NCI-H510A treated with DMSO at 0.1 percent for 48 hours (cell line): ENCODE measurements at regions not wholly inside any gene's neighbourhood (a gene's known extent, or its start where the extent isn't known, plus 50 kb on each side); places are given as distances from the start of the nearest gene placed in this dataset.

Experiments
- DNase-seq: peaks from one replicate; lab custom pipeline; 2025; lab: John Stamatoyannopoulos, UW

DNA sequence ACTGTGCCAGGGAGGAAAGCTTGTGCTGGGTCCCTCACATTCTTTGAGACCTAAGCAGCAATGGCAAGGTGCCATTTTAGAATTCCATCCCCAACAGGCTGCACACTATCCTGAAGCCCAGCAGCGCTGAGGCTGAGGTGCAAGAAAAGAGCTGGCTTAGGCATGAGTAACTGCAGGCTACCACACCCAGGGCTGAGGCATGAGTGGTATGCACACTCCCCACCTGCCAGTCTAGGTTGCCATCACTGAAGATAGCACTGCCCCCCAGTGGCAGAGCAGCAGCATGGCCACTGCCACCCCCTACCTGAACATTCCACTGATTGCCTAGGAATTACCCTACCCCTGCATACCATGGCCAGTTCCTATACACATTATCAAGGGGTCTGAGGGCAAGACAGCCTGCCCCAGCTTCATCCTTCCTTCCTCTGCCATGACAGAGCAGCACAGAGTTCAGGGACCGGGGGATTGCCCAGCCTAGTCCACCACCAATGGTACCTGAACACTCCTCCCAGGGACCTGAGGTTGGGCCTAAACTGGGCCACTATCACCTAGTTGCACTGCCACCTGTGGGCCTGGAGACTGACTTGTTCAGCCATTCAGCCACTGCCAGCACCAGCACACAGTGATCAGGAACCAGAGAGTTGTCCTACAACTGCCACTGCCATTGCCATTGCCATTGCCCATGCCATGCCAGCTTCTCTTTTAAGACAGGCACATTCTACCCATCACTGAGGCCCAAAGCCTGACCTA lies 129.8 kb downstream of the SATB1 start:
- DNase-seq, result no peak

DNA sequence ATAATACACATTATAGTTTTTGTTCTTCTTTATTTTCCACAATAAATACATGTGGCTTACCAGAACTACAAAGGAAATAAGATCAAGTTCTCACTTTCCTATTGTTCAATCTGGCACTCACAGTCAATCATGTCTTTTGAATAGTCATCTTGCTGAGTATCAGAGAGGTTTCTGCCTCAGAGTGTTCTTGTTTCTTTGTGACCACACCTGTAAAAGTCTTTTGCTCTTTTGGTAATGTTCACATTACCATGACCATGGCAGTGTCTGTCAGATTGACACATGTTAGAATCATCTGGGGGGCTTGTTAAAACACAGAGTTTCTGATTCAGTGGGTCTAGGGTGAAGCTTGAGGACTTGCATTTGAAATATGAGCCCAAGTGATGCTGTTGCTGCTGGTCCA lies 135.0 kb downstream of the SATB1 start:
- DNase-seq, result no peak

DNA sequence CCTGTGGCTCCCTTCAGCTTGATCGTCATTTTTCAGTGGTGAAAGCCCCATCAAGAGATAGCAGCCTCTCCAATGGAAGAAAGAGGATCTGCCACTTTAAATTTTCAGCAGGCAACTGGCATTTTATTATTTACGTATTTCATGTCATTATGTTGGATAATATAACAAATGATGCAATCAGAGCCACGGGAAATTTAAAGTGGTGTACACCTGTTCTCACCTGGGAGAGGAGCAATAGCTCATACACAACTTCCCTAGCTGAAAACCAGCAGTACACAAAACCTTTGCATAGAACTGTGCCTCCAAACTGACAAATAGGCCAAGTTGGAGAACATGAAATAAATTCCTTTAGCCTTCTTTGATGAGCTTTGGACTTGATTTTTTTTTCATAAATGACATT lies 136.9 kb downstream of the SATB1 start:
- peak; percentile 4 for DNase-seq

DNA sequence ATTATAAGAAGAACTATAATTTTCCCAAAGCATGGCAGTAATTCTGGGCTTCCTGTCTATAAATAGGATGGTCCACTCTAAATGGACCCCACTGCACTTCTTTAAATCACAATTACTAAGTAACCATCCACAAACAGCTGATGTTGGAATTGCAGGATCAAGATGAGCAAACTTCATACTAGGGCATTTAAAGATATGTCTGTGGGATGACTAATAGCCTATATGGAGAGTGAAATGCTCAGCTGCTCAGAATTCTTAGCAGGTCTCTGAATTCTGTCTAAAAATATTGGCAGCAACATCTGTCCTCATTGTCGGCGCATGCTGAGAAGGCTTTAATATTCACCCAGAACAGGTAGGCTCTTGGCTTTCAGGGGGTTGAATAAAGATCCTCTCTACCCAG lies 140.4 kb downstream of the SATB1 start:
- DNase-seq, result no peak

DNA sequence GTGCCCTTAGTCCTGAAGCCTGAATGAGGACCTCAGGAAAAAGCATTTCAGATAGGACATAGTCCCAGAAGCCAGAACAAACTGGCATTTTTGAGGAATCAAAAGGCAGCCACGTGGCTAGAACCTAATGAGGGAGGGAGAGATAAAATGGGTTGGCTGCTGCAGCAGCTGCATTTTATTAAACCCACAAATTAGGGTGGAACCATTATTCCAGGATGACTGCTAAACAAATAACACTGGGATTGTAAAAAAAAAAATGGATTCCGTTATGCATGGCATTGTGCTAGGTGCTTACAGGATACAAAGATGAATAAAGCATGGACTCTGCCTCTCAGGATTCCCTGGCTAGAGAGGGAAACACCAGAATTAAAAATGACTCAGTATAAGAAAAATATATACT lies 141.5 kb downstream of the SATB1 start:
- DNase-seq, result no peak

DNA sequence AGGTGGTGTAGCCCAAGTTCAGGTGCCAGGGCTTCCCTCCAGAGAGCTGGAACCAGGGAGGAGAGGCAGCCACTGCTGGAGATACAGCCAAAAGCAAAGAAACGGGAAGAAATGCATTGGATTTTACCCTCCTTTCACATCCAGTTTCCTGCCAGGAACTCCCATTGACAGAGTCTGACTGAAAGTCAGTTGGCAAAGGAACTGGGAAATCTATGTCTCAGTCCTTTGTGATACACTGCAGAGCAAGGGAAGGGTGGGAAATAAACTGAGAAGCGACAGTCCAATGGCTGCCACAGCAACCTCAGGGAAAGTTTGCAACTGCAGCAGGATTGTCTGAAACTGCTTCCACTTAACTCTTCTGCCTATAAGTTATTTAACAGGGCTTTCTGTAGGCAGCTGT lies 142.6 kb downstream of the SATB1 start:
- no peak for DNase-seq

DNA sequence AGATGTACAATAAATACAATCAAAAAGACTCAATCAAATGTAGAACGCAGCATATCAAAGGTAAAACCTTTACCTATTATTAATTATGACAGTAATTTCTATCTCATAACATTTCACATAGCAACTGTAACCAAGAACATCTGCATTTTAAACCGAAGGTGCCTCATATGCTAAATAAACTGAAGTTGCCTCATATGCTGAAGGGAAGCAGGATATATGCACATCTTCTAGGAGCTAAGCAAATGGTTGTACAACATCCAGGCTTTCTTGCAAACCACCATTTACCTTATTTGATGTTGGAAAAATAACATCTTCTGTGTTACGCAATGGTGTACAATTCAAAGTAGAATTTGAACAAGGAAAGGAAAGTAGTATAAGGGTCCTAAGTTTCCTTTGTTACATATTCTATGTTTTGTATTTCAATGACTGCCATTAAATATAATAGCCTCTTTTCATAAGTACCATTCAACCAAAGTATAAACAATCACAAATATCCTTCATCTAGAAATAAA lies 145.9 kb downstream of the SATB1 start:
- DNase-seq, result no peak

DNA sequence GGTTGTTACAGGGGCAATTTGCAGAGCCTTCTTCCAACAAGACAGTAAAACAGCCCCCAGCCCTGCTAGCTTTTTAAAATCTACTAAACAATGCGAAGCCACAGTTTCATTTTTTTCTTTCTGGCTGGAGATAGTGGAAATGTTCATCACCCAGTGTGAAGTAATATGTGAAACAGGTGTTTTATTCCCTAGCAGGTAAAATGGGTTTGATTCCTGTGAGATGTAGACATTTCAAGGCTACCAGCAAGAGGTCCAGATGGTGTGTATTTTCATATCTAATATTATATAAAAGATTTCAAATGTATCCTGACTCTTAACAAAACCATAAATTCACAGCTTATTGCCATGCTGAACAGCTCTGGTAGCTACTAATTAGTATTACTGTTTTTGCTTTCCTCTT lies 160.3 kb downstream of the SATB1 start:
- DNase-seq, result no peak

DNA sequence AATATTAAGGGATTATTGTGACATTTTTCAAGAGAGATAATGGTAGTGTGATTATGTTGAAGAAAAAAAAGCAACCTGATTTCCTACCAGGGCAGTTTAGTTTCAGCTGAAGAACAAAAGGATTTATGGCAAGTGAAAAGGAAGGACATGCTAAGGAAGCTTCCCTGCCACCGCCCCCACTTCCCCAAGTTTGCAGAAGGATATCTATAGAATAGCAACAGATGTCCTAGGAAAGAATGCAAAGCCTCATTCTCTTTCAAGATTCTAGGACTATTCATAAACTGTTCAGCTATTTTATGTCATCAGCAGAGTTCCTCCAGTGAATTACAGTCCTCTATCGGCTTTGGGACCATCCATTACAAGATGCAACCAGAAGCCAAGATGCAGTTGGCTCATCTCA lies 160.8 kb downstream of the SATB1 start:
- DNase-seq, result no peak

DNA sequence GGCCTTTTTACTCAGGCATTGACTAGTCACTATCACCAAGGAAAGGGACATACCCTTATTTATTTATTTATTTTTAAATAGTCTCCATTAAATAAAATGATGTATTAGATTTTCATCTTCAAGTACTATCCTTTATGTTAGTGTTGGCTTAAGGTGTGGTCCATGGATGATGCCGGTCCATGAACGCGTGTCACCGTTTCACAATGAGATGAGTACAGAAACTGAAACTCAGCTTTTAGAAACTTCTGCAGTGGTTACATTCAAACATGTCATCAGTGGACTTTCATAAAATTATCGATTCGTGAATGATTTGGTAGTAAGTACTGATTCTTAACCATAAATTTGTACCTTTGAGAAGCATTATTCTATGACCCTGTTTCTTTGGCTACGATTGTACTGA lies 166.6 kb downstream of the SATB1 start:
- DNase-seq, result no peak

DNA sequence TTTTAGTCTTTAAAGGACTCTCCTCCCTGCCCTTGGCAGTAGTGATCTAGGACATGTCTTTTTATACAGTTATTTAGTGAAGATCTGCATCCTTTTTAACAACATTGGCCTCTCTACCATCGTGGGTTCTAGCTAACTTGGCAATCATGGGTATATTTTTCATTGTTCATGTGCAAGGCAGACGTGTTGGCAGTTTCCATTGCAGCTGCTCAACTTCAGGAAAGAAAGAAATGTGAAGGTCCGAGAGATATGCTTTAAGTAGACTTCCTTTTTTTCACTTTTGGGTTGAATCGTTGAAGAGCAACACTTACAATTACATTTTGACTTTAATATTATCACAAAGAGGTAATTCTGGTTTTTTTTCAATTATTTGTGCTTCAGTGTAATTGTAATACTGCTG lies 172.6 kb downstream of the SATB1 start:
- no peak for DNase-seq

DNA sequence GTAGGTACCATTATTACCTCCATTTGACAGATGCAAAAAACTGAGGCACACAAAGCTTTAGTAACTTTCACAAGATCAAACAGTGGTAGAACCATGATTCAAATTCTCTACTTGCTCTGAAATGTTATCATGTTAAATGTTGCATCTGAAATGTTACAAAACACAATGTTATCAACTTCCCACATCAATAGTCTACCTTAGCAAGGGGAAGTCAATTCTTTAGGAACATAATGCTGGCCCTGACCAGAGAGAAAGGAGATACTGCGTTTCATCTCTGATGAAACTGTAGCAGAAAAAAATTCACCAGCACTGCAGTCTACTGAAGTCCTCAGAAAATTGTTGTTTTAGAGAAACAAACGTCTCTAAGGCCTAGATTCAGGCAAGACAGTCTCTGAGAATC lies 174.1 kb downstream of the SATB1 start:
- DNase-seq, result no peak

DNA sequence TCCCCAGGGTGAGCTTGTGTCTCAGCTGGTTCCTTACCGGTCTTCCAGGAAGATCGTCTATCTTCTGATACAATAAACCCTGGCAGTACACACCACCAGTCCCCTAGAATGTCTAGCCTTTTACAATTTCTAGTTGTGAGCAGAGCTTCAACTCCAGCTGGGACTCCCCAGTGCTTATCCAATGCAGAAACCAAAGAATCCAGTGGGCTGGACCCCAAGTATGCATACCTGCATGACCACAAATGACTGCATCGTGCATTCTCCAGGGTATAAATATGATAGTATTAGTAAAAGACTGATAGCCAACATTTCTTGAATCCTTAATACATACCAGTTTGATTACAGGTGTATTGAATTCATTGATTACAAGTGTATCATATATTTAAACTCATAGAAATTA lies 176.0 kb downstream of the SATB1 start:
- DNase-seq, result no peak

DNA sequence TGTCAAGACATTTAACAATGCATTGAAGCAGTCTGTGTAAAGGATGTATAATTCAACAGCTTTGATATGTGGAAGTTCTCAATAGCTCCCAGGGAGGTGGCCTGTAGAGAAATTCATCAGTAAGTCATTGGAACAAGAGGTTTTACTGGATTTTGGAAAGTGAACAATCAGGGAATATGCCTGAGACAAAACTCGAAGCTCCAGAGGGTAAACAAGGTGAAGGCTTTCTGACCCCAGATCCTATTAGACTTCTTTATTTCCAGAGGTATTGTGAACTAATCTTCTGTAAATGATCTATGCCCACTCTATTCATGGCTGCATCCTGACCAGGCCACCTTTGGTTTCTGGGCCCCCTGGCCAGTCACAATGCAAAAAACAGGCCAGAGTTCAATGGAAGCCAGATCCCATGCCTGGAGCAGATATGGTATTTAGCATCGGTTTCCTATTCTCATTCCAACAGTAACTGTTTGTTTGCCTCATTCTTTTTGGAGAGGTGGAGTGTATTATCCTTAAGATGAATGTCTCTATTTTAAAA lies 177.3 kb downstream of the SATB1 start:
- DNase-seq, result no peak

DNA sequence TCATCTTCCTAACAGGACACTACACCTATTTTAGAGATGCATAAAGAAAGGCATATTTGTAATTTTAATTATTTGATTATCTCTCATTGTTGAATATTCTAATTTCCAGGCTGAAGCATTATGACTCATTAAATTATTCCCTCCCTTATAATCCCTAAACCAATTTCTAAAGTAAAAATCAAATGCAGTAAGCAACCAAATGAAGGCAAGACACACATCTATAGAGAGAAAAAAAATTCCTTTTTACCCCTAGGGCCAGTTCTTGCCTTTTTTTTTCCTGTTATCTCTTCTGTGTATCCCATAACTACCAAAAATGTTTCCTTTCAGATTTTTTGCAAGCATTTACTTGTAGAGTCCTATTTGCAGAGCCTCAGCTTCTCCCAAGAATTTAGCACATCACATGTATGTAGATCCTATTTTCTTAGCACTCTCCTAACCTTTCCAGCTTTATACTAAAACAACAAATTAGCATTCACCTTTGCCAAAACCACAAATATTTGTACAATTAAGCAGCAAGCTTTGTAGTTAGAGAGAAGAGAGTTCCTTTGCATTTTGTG lies 177.9 kb downstream of the SATB1 start:
- DNase-seq, result no peak

DNA sequence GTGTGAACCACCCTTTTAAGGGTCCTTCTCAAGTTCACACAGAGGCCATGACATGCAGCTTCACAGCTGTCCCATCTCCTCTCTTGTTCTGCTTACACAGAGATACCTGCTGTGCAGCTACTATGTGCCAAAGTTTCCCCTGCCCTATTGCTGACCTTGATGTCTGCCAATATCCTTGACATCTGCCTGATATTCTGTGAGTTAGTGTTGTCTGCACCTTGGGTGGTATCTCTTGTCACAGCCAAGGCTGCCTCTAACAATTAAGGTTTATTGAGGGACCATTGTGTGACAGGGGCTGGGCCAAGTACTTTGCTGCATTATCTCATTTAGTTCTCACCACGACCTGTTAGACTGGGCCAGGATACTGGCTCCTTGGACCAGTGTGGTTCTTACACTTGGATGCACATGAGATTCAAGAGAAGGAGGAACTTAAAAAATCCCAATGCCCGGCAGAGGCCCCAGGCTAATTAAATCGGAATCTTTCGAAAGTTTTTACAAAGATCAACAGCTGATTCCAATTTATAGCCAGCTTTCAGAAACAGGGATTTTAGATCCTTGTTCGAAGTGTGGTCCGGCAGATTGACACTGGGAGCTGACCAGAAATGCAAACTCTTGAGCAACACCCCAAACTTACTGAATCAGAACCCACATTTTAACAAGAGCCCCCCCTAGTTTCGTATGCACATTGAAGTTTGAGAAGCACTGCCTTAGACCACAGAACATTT lies 178.6 kb downstream of the SATB1 start:
- no peak for DNase-seq

DNA sequence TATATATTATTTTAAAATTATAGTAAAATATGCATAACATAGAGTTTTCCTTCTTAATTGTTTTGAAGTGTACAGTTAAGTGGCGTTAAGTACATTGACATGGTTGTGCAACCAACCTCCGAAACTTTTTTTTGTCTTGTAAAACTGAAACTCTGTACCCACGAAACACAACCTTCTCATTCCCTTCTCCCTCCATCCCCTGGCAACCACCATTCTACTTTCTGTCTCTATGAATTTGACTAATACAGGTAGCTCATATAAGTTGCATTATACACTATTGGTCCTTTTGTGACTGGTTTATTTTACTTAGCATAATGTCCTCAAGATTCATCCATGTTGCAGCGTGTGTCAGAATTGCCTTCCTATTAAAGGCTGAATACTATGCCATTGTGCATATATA lies 179.4 kb downstream of the SATB1 start:
- DNase-seq, result no peak

DNA sequence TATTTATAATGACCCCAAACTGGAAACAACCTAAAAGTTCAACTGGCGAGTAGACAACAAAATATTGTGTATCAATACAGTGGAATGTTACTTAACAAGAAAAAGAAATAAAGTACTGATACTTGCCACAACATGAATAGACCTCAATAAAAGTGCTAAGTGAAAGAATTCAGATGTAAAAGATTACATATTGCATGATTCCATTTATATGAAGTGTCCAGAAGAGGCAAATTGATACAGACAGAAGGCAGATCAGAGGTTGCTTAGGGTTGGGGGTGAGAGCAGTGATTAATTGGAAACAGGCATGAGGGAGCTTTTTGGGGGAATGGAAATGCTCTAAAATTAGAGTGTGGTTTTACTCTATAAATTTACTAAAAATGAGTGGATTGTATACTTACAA lies 183.3 kb downstream of the SATB1 start:
- no peak for DNase-seq

DNA sequence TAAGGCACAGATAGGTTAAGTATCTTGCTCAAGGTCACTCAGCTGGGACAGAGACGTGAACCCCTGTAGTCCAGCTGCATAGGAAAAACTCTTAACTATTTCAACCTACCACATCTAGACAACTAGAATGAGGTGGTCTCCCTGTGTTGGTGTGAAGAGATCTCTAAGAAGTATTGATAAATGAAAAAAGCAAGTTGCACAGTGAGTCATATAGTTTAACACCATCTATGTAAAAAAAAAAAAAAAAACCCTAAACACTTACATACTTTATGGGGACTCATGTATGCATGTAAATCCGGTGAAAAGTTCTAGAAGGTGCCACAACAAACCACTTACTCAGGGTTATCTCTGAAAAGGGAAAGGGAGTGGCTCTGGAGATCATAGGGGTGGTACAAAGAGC lies 185.5 kb downstream of the SATB1 start:
- no peak for DNase-seq

DNA sequence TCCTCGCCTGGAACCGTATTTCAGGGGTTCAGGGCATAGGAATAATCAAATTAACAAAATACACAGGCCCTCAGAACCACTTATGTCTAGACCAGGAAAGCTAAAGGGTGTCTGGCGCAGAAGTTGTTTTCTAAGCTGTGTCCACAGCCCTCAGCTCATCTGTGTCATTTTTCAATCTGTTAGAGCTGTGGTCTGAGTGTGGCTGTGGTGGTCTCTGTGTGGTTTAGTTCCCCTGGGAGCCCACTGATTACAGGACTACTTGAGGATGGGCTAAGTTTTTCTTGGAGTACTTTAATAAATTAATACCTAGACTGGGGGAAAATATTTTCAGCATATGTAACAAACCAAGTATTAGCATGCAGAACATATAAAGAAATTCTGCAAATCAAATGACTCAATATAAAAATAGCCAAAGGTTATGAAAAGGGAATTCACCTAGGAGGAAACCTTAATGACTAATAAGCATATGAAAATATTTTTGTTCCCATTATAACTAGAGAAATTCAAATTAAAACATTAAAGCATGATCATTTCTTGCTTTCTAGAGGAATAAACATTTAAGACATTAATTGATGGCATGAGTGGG lies 186.3 kb downstream of the SATB1 start:
- DNase-seq, result no peak

DNA sequence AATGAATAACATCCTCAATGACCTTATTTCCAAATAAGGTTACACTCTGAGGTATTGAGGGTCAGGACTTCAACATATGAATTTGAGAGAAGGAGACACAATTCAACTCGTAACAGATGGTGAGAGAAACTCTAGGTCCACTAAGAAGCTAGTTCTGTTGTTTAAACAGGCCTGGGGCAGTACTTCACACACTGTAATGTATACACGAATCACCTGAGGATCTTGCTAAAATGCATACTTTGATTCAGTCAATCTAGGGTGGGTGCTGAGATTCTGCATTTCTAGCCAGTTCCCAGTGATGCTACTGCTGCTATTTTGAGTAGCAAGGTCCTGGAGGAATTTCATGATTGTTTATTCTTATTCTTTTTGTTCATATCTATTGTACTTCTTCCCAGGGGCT lies 186.8 kb downstream of the SATB1 start:
- DNase-seq, result no peak

DNA sequence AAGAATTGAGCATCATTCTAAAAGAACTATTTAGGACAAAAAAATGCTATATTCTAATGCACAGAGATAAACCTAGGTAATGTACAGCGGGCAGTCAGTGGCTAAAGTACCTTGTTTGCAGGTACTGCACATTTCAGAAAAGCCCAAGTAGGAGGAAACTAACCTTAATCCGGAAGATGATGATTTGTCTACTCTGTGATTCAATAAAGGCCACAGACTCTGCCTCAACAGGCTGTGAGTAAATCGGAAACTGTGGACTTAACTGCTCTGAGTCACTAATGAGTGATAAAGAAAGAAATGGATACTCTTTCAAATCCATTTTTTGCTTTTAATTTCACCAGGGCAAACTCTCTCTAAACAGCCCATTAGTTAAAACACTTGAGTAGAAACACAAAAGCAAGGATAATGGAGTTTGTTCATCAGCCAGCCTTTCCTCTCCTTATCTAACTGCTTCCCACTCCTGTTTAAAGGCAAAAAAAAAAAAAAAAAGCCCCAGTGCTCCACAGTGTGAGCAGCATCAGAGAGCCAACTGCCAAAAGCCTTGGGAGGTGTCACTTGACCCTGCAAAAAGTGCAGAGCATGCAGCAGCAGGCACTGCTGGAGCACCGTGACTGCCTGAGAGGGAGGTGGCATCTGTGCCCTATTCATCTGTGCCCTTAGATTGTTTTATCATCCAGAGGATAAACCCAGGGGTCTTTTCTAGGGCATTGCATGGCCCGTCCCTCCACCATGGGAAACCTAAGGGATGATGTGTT lies 187.7 kb downstream of the SATB1 start:
- no peak for DNase-seq
